K562 (cell line): ENCODE measurements at regions not wholly inside any gene's neighbourhood (a gene's known extent, or its start where the extent isn't known, plus 50 kb on each side); places are given as distances from the start of the nearest gene placed in this dataset.

Source experiments
- ATAC-seq: fragments of 200-7000 bp; cut with Tn5 transposase; 3 replicates; pipeline ENCODE4 v1.9.1; 2020; ENCODE audit warnings: moderate library complexity
- BruUV-seq: library from RNA; stranded (reverse); fragments of 400-500 nt; replicated peaks from 2 replicates; lab custom pipeline; 2021; lab: Mats Ljungman, UMichigan
- CTCF ChIA-PET: fragments of 300-600 bp; formaldehyde crosslinking; extraction: SDS; loops from one replicate; lab custom pipeline; 2021; ENCODE audit warnings: low intra/inter-chr PET ratio; lab: Yijun Ruan, JAX
- POLR2A ChIA-PET: fragments of 300-600, 350-650 bp; sonication (Branson Sonifier 250); formaldehyde crosslinking; extraction: SDS; loops from one replicate; lab custom pipeline; 2021; ENCODE audit warnings: antibody characterized with exemption, inconsistent platforms; lab: Yijun Ruan, JAX
- DNase-seq, 4 experiments: peaks; one replicate each; pipeline versions ENCODE4 v3.0.0 to v3.0.0-alpha.2; 2011 to 2018; ENCODE audit warnings: low spot score in 3 of 4, mixed read lengths in 3 of 4; ENCODE audit errors: extremely low read depth in 1 of 4
- FAIRE-seq: peaks from 2 replicates; lab custom pipeline; 2011; peaks lifted over from hg19 to GRCh38; lab: Jason Lieb, UNC
- H2AFZ ChIP-seq: 2 replicates; pipeline ENCODE4 v1.6.0; 2011; ENCODE audit warnings: low read depth, low read length, control low read depth, inconsistent platforms
- H3K27ac ChIP-seq: fragments of 200-600 bp; 3 replicates; pipeline ENCODE4 v1.8.0; 2011; ENCODE audit warnings: low read depth, mild to moderate bottlenecking, control low read depth, inconsistent platforms, low read length, moderate library complexity, mixed read lengths; ENCODE audit errors: extremely low read depth
- H3K27me3 ChIP-seq, 2 experiments: fragments of 300-600 bp in 1 of 2; 2 replicates in 1 of 2; 3 replicates in 1 of 2; pipeline versions ENCODE4 v1.6.0 to v1.8.0; 2011; ENCODE audit warnings: inconsistent platforms in 2 of 2, low read length in 2 of 2, mild to moderate bottlenecking in 1 of 2, mixed read lengths in 1 of 2, moderate library complexity in 1 of 2; ENCODE audit not compliant: control insufficient read depth in 2 of 2, insufficient read depth in 2 of 2
- H3K36me3 ChIP-seq: fragments of 300-600 bp; 3 replicates; pipeline ENCODE4 v1.8.0; 2011; ENCODE audit warnings: mild to moderate bottlenecking, low read length, inconsistent platforms; ENCODE audit not compliant: control insufficient read depth, insufficient read depth
- H3K4me1 ChIP-seq, 2 experiments: fragments of 200-600 bp in 1 of 2; replicated peaks in 1 of 2; 2 replicates in 1 of 2; 3 replicates in 1 of 2; pipeline versions ENCODE4 v1.5.1 to v1.8.0; 2011; ENCODE audit warnings: inconsistent platforms in 2 of 2, low read length in 2 of 2, mild to moderate bottlenecking in 1 of 2, mixed read lengths in 1 of 2, moderate library complexity in 1 of 2; ENCODE audit not compliant: control insufficient read depth in 2 of 2, insufficient read depth in 2 of 2
- H3K4me2 ChIP-seq: 2 replicates; pipeline ENCODE4 v1.6.1; 2011; ENCODE audit warnings: low read length, control low read depth, inconsistent platforms, mixed read lengths; ENCODE audit not compliant: insufficient read depth
- H3K4me3 ChIP-seq: fragments of 200-600 bp; sonication (generic), shearing (Covaris generic); 2 replicates; pipeline ENCODE4 v1.5.1; 2016; ENCODE audit warnings: control low read depth, inconsistent platforms
- H3K79me2 ChIP-seq: fragments of 200-600 bp; 3 replicates; pipeline ENCODE4 v1.8.0; 2011; ENCODE audit warnings: low read length, inconsistent platforms; ENCODE audit not compliant: control insufficient read depth, insufficient read depth
- H3K9ac ChIP-seq, 2 experiments: 2 replicates each; pipeline versions ENCODE4 v1.6.0 to v1.6.1; 2011; ENCODE audit warnings: low read depth in 2 of 2, low read length in 2 of 2, control low read depth in 1 of 2, inconsistent platforms in 1 of 2, mild to moderate bottlenecking in 1 of 2, mixed read lengths in 1 of 2; ENCODE audit not compliant: insufficient read depth in 1 of 2
- H3K9me1 ChIP-seq: one replicate; pipeline ENCODE4 v1.6.0; 2011; ENCODE audit warnings: inconsistent platforms, mild to moderate bottlenecking, low read length, moderate library complexity; ENCODE audit not compliant: control insufficient read depth, insufficient read depth
- H3K9me3 ChIP-seq: replicated peaks from 2 replicates; pipeline ENCODE4 v1.5.1; 2011; ENCODE audit warnings: low read depth, low read length, inconsistent platforms; ENCODE audit not compliant: control insufficient read depth, insufficient read depth
- H4K20me1 ChIP-seq: replicated peaks from 2 replicates; pipeline ENCODE4 v1.6.1; 2011; ENCODE audit warnings: low read length, inconsistent platforms, mixed read lengths; ENCODE audit not compliant: control insufficient read depth, insufficient read depth
- ETV5 ChIP-seq: sonication (generic); formaldehyde crosslinking; IDR thresholded peaks from 2 replicates; pipeline ENCODE4 v1.4.0; 2020; ENCODE audit warnings: low read depth, mild to moderate bottlenecking, missing genetic modification reagents
- HDAC8 ChIP-seq: fragments of 450-650 bp; IDR thresholded peaks from 2 replicates; pipeline ENCODE4 v1.6.1; 2016; ENCODE audit warnings: mild to moderate bottlenecking, missing genetic modification characterization, moderate library complexity, missing compliant biosample characterization
- HMGXB4 ChIP-seq: sonication (generic); formaldehyde crosslinking; IDR thresholded peaks from 2 replicates; pipeline ENCODE4 v1.8.1; 2023; ENCODE audit warnings: mild to moderate bottlenecking, missing genetic modification reagents
- L3MBTL2 ChIP-seq: fragments of 450-650 bp; IDR thresholded peaks from 2 replicates; pipeline ENCODE4 v1.6.1; 2016; ENCODE audit warnings: mild to moderate bottlenecking, moderate library complexity
- MAFG ChIP-seq: fragments of 450-650 bp; conservative IDR thresholded peaks from 2 replicates; pipeline ENCODE4 v1.6.1; 2016; ENCODE audit warnings: missing genetic modification characterization, missing compliant biosample characterization
- MIER1 ChIP-seq: fragments of 450-650 bp; IDR thresholded peaks from 2 replicates; pipeline ENCODE4 v1.6.1; 2016; ENCODE audit warnings: antibody characterized with exemption, mild to moderate bottlenecking, low read depth
- MTA3 ChIP-seq: fragments of 450-650 bp; formaldehyde crosslinking; IDR thresholded peaks from 2 replicates; pipeline ENCODE4 v1.6.1; 2017; ENCODE audit warnings: mild to moderate bottlenecking, borderline replicate concordance
- SMAD4 ChIP-seq: fragments of 250-450 bp; sonication (Bioruptor Pico); conservative IDR thresholded peaks from 2 replicates; pipeline ENCODE4 v1.8.0; 2021; ENCODE audit warnings: inconsistent platforms, mild to moderate bottlenecking, moderate library complexity
- TAF15 ChIP-seq: fragments of 200-400 bp; formaldehyde crosslinking; IDR thresholded peaks from 2 replicates; pipeline ENCODE4 v1.6.1; 2017; ENCODE audit warnings: mild to moderate bottlenecking, low read depth, low read length, moderate library complexity
- ZKSCAN3 ChIP-seq: fragments of 250-450 bp; sonication (Bioruptor Pico); IDR thresholded peaks from 2 replicates; pipeline ENCODE4 v1.4.0; 2020
- ZNF263 ChIP-seq: sonication (generic); formaldehyde crosslinking; IDR thresholded peaks from 2 replicates; pipeline ENCODE4 v1.8.0; 2022; ENCODE audit warnings: mild to moderate bottlenecking, missing genetic modification reagents, borderline replicate concordance
- WGBS: fragments of 100-300 bp; shearing (Covaris generic); methylation state at CpG from one replicate; pipeline ENCODE4 v1.1.6; 2016; ENCODE audit warnings: low coverage, mixed read lengths; ENCODE audit not compliant: insufficient coverage; ENCODE audit errors: missing lambda C conversion rate; 5-methylcytosine and 5-hydroxymethylcytosine counted together
- in situ Hi-C: fragments of 300-500 bp; cut with MboI; formaldehyde crosslinking; loops from 4 replicates; pipeline ENCODE4 v1.15.0; 2018; ENCODE audit warnings: inconsistent platforms, mixed read lengths
- intact Hi-C: fragments of 100-400 bp; cut with micrococcal nuclease; formaldehyde crosslinking; loops from 2 replicates; pipeline ENCODE4 v1.14.2; 2022
- TF ChIP-seq, protein P1 (sequence below): fragments of 450-650 bp; conservative IDR thresholded peaks from 2 replicates; pipeline ENCODE4 v1.6.1; 2016; ENCODE audit warnings: missing genetic modification characterization, low read depth, mild to moderate bottlenecking, missing compliant biosample characterization, moderate library complexity
- TF ChIP-seq, protein P2 (sequence below): sonication (generic); formaldehyde crosslinking; IDR thresholded peaks from 2 replicates; pipeline ENCODE4 v1.8.1; 2023; ENCODE audit warnings: missing genetic modification reagents, mild to moderate bottlenecking, borderline replicate concordance

DNA sequence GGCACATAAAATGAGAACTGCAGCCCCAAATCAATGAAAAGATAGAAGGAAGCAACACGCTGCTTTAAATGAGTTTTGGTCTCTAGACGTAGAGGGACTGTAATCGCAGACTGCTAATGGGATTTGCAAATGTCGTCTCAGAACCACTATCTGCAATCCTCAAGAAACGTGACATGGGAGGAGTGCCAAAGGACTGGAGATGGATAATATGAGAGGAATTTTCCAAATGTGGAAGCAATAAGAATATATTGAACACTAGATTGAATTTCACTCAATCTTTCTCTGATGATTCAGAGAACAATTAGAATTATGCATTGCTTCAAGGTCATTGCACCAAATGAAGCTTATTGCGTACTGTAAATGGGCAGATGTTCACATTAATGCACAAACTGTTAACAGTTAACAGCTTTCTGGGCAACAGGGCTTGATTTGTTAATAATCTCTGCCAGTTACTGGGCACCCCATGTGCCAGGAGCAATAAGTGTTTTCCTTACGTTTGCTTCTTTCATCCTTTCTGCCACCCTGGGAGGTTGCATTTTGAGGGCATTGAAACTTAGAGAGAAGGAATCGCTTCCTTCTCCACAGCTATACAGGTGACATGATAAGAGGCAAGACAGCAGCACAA lies 62.8 kb upstream of the WASF3 start:
- ATAC-seq (no peak), FAIRE-seq (no peak), DNase-seq (no peak)
- H3K9ac ChIP-seq: no peak overlapping the region
- in situ Hi-C loops (no loop called here), intact Hi-C loops (no loop called here)
- H4K20me1 ChIP-seq: no peaks in the 10 kb centered on the region
- no peak overlapping the region for H2AFZ ChIP-seq
- ChIA-PET CTCF (interaction anchor here (1.0 kb wide), 1 partner anchor 310 kb away, joined by 4 read pairs; no protein-coding TSS in a partner anchor), POLR2A (no interaction called here)
- no peaks in the 10 kb centered on the region for H3K36me3 ChIP-seq
- no peaks in the 10 kb centered on the region for H3K9me3 ChIP-seq
- H3K27ac ChIP-seq: no peak overlapping the region
- peaks cover 2 to 6% of the 10 kb centered on the region in 2 experiments; a peak in 2 of 5 replicates for H3K27me3 ChIP-seq
- H3K4me2 ChIP-seq: no peak overlapping the region
- no TSS peak for BruUV-seq
- H3K4me3 ChIP-seq: no peak overlapping the region
- 0% methylated on average over 8 of the region's 8 CpGs for WGBS
- no peak for TF ChIP-seq MAFG
- no peak for TF ChIP-seq ZNF263 (CRISPR knock-in tag)
- no peak for TF ChIP-seq SMAD4 (CRISPR knock-in tag)
- no peak for TF ChIP-seq ETV5 (CRISPR knock-in tag)
- TF ChIP-seq, protein P1, sequence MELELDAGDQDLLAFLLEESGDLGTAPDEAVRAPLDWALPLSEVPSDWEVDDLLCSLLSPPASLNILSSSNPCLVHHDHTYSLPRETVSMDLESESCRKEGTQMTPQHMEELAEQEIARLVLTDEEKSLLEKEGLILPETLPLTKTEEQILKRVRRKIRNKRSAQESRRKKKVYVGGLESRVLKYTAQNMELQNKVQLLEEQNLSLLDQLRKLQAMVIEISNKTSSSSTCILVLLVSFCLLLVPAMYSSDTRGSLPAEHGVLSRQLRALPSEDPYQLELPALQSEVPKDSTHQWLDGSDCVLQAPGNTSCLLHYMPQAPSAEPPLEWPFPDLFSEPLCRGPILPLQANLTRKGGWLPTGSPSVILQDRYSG (tag): no peak
- no peak for TF ChIP-seq HDAC8
- TF ChIP-seq HMGXB4 (CRISPR knock-in tag): no peak
- no peak for TF ChIP-seq MTA3
- TF ChIP-seq, protein P2, sequence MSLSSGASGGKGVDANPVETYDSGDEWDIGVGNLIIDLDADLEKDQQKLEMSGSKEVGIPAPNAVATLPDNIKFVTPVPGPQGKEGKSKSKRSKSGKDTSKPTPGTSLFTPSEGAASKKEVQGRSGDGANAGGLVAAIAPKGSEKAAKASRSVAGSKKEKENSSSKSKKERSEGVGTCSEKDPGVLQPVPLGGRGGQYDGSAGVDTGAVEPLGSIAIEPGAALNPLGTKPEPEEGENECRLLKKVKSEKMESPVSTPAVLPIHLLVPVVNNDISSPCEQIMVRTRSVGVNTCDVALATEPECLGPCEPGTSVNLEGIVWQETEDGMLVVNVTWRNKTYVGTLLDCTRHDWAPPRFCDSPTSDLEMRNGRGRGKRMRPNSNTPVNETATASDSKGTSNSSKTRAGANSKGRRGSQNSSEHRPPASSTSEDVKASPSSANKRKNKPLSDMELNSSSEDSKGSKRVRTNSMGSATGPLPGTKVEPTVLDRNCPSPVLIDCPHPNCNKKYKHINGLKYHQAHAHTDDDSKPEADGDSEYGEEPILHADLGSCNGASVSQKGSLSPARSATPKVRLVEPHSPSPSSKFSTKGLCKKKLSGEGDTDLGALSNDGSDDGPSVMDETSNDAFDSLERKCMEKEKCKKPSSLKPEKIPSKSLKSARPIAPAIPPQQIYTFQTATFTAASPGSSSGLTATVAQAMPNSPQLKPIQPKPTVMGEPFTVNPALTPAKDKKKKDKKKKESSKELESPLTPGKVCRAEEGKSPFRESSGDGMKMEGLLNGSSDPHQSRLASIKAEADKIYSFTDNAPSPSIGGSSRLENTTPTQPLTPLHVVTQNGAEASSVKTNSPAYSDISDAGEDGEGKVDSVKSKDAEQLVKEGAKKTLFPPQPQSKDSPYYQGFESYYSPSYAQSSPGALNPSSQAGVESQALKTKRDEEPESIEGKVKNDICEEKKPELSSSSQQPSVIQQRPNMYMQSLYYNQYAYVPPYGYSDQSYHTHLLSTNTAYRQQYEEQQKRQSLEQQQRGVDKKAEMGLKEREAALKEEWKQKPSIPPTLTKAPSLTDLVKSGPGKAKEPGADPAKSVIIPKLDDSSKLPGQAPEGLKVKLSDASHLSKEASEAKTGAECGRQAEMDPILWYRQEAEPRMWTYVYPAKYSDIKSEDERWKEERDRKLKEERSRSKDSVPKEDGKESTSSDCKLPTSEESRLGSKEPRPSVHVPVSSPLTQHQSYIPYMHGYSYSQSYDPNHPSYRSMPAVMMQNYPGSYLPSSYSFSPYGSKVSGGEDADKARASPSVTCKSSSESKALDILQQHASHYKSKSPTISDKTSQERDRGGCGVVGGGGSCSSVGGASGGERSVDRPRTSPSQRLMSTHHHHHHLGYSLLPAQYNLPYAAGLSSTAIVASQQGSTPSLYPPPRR (CRISPR knock-in tag): no peak
- no peak for TF ChIP-seq L3MBTL2
- no peak for TF ChIP-seq MIER1
- TF ChIP-seq ZKSCAN3 (CRISPR knock-in tag): no peak
- no peak for TF ChIP-seq TAF15
- H3K9me1 ChIP-seq: no peaks in the 10 kb centered on the region
- H3K4me1 ChIP-seq: no peaks in the 10 kb centered on the region
- no peaks in the 10 kb centered on the region for H3K79me2 ChIP-seq
